GM18517 (cell line): ENCODE measurements at regions not wholly inside any gene's neighbourhood (a gene's known extent, or its start where the extent isn't known, plus 50 kb on each side); places are given as distances from the start of the nearest gene placed in this dataset.
"Not testable (repeated sequence)": the region's sequence is repeated elsewhere in the genome, so short reads cannot be mapped to it uniquely, and the experiment has no call there.

ENCODE experiments used
- ATAC-seq: cut with Tn5 transposase; IDR thresholded peaks from one replicate; pipeline ENCODE4 v1.9.1; 2021; ENCODE audit warnings: mild to moderate bottlenecking, moderate library complexity; ENCODE audit not compliant: unreplicated experiment

DNA sequence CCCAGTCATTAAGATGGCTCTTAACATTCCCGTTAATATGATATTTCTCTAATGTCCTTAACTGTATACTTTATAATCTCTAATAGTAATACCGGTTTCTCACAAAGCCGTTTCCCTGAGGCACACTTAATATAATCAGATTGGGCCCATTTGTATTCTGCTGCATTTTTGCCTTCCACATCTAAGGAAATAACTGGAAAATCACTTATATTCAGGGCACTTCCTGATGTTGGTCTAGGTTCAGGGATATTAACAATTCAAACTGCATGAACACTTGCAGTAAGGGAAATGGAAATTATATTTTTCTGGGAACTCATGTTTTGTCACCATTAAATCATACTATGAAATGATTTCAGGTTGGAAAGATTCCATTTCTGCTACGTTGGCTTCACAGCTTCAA, 119.8 kb downstream of the TPR start:
- ATAC-seq: no peak

DNA sequence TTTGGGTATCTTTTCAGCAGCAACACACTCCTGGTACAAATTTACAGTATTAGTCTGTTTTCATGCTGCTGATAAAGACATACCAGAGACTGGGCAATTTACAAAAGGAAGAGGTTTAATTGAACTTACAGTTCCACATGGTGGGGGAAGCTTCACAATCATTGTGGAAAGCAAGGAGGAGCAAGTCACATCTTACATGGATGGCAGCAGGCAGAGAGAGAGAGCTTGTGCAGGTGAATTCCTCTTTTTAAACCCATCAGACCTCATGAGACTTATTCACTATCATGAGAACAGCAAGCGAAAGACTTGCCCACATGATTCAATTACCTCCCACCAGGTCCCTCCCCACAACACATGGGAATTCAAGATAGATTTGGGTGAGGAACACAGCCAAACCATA, 124.5 kb downstream of the TPR start:
- no peak for ATAC-seq

DNA sequence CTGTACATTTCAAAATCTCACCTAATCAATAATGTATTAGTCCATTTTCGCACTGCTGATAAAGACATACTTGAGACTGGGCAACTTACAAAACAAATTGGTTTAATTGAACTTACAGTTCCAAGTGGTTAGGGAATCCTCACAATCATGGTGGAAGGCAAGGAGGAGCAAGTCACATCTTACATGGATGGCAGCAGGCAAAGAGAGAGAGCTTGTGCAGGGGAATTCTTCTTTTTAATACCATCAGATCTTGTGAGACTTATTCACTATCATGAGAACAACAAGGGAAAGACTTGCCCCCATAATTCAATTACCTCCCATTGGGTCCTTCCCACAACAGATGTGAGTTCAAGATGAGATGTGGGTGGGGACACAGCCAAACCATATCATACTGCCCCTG, 126.4 kb downstream of the TPR start:
- not testable (repeated sequence) for ATAC-seq

DNA sequence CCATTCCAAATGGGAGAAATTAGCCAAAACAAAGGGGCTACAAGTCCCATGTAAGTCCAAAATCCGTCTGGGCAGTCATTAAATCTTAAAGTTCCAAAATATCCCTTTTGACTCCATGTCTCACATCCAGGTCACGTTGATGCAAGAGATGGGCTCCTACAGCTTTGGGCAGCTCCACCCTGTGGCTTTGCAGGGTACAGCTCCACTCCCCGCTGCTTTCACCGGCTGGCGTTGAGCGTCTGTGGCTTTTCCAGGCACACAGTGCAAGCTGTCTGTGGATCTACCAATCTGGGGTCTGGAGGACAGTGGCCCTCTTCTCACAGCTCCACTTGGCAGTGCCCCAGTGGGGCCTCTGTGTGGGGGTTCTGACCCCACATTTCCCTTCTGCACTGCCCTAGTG, 130.2 kb downstream of the TPR start:
- peak; percentile 56 for ATAC-seq
